ENCODE measurements at regions not wholly inside any gene's neighbourhood (a gene's known extent, or its start where the extent isn't known, plus 50 kb on each side); places are given as distances from the start of the nearest gene placed in this dataset.

DNA sequence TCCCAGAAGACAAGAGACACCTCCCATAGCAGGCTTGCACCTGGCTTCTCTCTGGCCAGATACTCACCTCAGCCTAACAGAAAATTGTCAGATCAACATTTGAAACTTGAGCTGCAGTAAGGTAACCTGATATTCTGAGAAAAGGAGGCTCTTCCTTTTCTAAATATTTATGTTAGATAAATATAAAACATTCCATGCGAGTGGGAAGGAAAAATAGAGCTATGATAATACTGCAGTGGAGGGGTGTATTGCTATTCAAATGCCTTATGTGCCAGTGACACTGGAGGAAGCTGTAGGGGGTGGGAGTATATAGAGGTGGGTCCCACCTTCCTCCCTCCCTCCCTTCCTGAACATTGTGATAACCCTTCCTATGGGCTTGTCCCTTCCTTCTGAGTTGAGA lies 515.5 kb upstream of the CHAC2 start:
- no peak for TF ChIP-seq CTCF (conservative IDR thresholded peaks at IDR 0.05; ENCODE audit: low read depth, low read length)
- no peak for TF ChIP-seq EZH2 (IDR thresholded peaks at IDR 0.05; ENCODE audit: borderline replicate concordance, low read depth, low read length, poor library complexity, severe bottlenecking)
